Heart left ventricle (tissue), 16 donors: ENCODE measurements at regions not wholly inside any gene's neighbourhood (a gene's known extent, or its start where the extent isn't known, plus 50 kb on each side); places are given as distances from the start of the nearest gene placed in this dataset.

Experiments
- ATAC-seq, 4 donors: fragments of 200-7000 bp; cut with Tn5 transposase; one replicate each; pipeline ENCODE4 v1.9.1; 2020 to 2022; ENCODE audit warnings: moderate library complexity in 4 of 4, mild to moderate bottlenecking in 3 of 4, moderate number of reproducible peaks in 1 of 4
- DNase-seq, 5 donors: peaks; one replicate each; pipeline ENCODE4 v3.0.0-alpha.2; 2020
- H3K27ac ChIP-seq, 12 donors: fragments of 200-600 bp; sonication (generic) in 4 of 12; one replicate each; pipeline versions ENCODE4 v1.5.0 to v1.8.0; 2016 to 2022; ENCODE audit warnings: mild to moderate bottlenecking in 2 of 12
- H3K27me3 ChIP-seq, 9 donors: fragments of 200-600 bp; sonication (generic) in 2 of 9; one replicate each; pipeline versions ENCODE4 v1.5.1 to v1.8.0; 2016 to 2022; ENCODE audit warnings: mild to moderate bottlenecking in 3 of 9
- H3K36me3 ChIP-seq, 9 donors: fragments of 200-600 bp; sonication (generic) in 2 of 9; one replicate each; pipeline versions ENCODE4 v1.5.0 to v1.8.0; 2018 to 2022; ENCODE audit warnings: mild to moderate bottlenecking in 2 of 9
- H3K4me1 ChIP-seq, 12 donors: fragments of 200-600 bp; sonication (generic) in 4 of 12; one replicate each; pipeline versions ENCODE4 v1.5.0 to v1.8.0; 2016 to 2022; ENCODE audit warnings: mild to moderate bottlenecking in 3 of 12
- H3K4me3 ChIP-seq, 12 donors: fragments of 200-600 bp; sonication (generic) in 4 of 12; one replicate each; pipeline versions ENCODE4 v1.5.0 to v1.8.0; 2017 to 2022; ENCODE audit warnings: mild to moderate bottlenecking in 9 of 12, moderate library complexity in 4 of 12
- H3K9me3 ChIP-seq, 12 donors: fragments of 200-600 bp; sonication (generic) in 4 of 12; one replicate each; pipeline versions ENCODE4 v1.5.0 to v1.8.0; 2016 to 2022; ENCODE audit warnings: mild to moderate bottlenecking in 1 of 12
- POLR2A ChIP-seq, 2 donors: fragments of 450-650 bp; IDR thresholded peaks; one replicate each; pipeline ENCODE4 v1.6.1; 2017; ENCODE audit warnings: antibody characterized with exemption in 2 of 2, mild to moderate bottlenecking in 2 of 2, moderate library complexity in 2 of 2
- WGBS, 4 donors: extraction: QIAGEN DNeasy Blood & Tissue Kit in 2 of 4; methylation state at CpG; one replicate each; pipeline versions ENCODE4 v1.1.5 to v1.1.7; 2013 to 2018; 5-methylcytosine and 5-hydroxymethylcytosine counted together
- intact Hi-C, 10 donors: fragments of 100-400 bp; cut with DNase I; formaldehyde crosslinking; loops; one replicate each; pipeline versions ENCODE4 v1.11.1 to v1.14.2; 2022
- TF ChIP-seq, protein P1 (sequence below), 12 donors: fragments of 200-600 bp; sonication (generic) in 4 of 12; IDR thresholded peaks; one replicate each; pipeline versions ENCODE4 v1.5.0 to v1.8.0; 2018 to 2022; ENCODE audit warnings: antibody characterized with exemption in 12 of 12, mild to moderate bottlenecking in 5 of 12
- donor health status: ischemic (EF 13 %, LVEDD 7.1; RV severe dilation, severe dysfunction).
- donor health status: healthy with polysubstance abuse.
- donor health status: DM: no; HTN: yes; CAD: no.
- donor health status: DM: no; HTN: no; CAD: no.
- donor health status: ischemic (EF 25% LVEDD 6.9; RV normal size, moderate dysfunction).
- donor health status: ischemic (EF 25% LVEDD 5.7; RV mildly dilated, moderate dysfunction).
- donor health status: healthy.
- donor health status: DM: yes; HTN: yes; CAD: no.
- donor health status: ischemic (EF 35%, LVEDD 5.7; RV mildly dilated, moderate dysfunction).
- donor health status: nonischemic (EF 11% LVEDD 7.7; RV severe dilation, severe dysfunction).
- donor health status: DM: yes; HTN: yes; CAD: no.
- donor health status: PGD.
- donor health status: ischemic (EF 29% LVEDD 5.4; RV normal size, mild dysfunction).
- donor health status: nonischemic (EF 23%, LVEDD 6.1; RV moderate dilation, normal function).

DNA sequence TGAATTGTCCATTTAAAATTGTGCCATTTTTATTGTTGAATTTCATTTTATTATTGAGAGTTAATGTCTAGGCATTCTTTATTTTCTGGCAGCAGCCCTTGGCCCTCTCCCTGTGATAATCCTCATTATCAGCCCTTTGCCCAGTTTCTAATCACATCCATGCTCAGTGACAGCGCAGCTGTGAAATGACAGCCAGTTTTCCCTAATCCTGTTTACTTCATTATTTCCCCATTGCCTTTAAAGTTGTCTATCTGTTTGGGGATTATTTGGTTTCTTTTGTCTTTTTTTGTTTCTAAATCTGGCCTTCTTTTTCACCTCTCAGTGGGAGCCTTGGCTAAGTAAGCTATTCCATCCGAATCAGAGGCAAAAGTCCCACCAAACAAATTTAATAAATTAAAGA, 476.9 kb downstream of the SLC6A15 start:
- H3K9me3 ChIP-seq: no peaks in the 10 kb centered on the region
- WGBS, 4 donors: 74 to 81% (median 78%) methylated on average over 2 of the region's 2 CpGs

DNA sequence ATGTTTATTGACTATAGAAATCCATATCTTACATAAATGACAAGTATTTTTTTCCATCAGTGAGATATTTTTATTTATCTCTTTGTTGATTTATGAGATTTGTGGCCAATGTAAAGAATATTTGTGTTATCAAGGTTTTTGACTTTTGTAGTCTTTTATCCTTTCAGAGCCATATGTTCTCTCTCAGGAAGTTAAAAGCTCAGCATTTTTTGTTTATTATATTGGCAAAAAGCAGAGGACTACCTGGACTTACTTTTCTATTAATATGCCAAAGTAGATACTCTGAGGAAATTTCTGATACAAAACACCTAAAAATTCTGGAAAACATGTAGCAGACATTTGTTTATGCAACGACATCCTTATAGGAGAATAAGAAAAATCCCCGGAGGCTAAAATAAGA, 490.3 kb downstream of the SLC6A15 start:
- H3K9me3 ChIP-seq: no peaks in the 10 kb centered on the region
- ATAC-seq: no peak
- WGBS, 4 donors: 75 to 85% (median 75%) methylated on average over 2 of the region's 2 CpGs
- no peaks in the 10 kb centered on the region for H3K27me3 ChIP-seq
- no peak overlapping the region for H3K27ac ChIP-seq
- no peaks in the 10 kb centered on the region for H3K4me1 ChIP-seq
- no peak overlapping the region for H3K4me3 ChIP-seq
- H3K36me3 ChIP-seq: no peaks in the 10 kb centered on the region
- DNase-seq: no peak
- no peak for TF ChIP-seq POLR2A (IDR thresholded peaks at IDR 0.05)
- TF ChIP-seq, protein P1, sequence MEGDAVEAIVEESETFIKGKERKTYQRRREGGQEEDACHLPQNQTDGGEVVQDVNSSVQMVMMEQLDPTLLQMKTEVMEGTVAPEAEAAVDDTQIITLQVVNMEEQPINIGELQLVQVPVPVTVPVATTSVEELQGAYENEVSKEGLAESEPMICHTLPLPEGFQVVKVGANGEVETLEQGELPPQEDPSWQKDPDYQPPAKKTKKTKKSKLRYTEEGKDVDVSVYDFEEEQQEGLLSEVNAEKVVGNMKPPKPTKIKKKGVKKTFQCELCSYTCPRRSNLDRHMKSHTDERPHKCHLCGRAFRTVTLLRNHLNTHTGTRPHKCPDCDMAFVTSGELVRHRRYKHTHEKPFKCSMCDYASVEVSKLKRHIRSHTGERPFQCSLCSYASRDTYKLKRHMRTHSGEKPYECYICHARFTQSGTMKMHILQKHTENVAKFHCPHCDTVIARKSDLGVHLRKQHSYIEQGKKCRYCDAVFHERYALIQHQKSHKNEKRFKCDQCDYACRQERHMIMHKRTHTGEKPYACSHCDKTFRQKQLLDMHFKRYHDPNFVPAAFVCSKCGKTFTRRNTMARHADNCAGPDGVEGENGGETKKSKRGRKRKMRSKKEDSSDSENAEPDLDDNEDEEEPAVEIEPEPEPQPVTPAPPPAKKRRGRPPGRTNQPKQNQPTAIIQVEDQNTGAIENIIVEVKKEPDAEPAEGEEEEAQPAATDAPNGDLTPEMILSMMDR (IDR thresholded peaks at IDR 0.05): no peak
- intact Hi-C loops: no loop called here

More for the DNA sequence above, 476.9 kb downstream of the SLC6A15 start:
- no peaks in the 10 kb centered on the region for H3K36me3 ChIP-seq
- H3K27ac ChIP-seq: no peak overlapping the region
- TF ChIP-seq POLR2A (IDR thresholded peaks at IDR 0.05): no peak
- TF ChIP-seq, protein P1 (IDR thresholded peaks at IDR 0.05): no peak
- H3K4me3 ChIP-seq: no peak overlapping the region
- no peak for DNase-seq
- H3K4me1 ChIP-seq: no peaks in the 10 kb centered on the region
- H3K27me3 ChIP-seq: no peaks in the 10 kb centered on the region
- no peak for ATAC-seq
- intact Hi-C loops: no loop called here

DNA sequence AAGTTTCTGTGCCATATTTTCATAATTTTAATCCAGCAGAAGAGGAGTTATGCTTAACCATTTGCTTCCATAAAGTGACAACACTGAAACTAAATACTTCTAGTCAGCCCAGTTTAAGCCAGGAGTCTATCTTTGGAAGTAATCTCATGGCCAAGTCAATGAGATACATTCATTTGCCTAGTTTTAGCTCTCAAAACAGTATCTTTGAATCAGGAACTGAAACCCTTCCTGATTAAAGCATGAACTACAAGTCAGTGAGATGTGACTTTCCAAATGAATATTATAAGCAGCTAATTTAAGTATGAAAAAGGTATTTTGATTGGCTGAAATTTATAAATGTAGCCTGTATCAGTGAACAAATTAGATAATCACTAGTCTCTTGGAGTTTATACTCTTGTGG, 491.5 kb downstream of the SLC6A15 start:
- H3K27me3 ChIP-seq: no peaks in the 10 kb centered on the region
- intact Hi-C loops: no loop called here
- no peaks in the 10 kb centered on the region for H3K9me3 ChIP-seq
- H3K4me1 ChIP-seq: no peaks in the 10 kb centered on the region
- ATAC-seq: no peak
- DNase-seq: no peak
- no peak for TF ChIP-seq POLR2A (IDR thresholded peaks at IDR 0.05)
- TF ChIP-seq, protein P1 (IDR thresholded peaks at IDR 0.05): no peak
- H3K27ac ChIP-seq: no peak overlapping the region
- no peak overlapping the region for H3K4me3 ChIP-seq
- no peaks in the 10 kb centered on the region for H3K36me3 ChIP-seq

DNA sequence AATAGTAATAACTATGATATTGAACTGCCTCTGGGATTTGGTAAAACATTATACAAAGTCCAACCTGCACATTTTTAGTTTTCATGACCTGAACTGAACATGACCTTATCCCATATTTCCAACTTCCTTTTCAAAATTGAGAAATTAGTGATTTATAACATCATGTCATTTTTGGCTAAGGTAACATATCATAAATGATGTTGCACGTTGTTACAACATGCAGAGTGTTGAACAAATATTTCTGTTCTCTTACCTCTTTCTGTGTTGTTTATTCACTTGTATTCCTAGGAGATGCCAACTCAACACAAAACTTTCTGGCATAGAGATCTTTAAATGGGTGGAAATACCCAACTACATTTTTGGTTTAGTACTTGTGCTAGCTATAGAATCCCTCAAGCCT, 496.0 kb downstream of the SLC6A15 start:
- intact Hi-C loops: no loop called here
- Histone ChIP-seq H3K4me1 (no peaks in the 10 kb centered on the region), H3K27ac (no peak overlapping the region), H3K36me3 (no peaks in the 10 kb centered on the region), H3K27me3 (no peaks in the 10 kb centered on the region), H3K4me3 (no peak overlapping the region), H3K9me3 (no peaks in the 10 kb centered on the region)
- 50 to 64% (median 54%) methylated on average over 1 of the region's 1 CpG for WGBS, 4 donors
- TF ChIP-seq POLR2A (IDR thresholded peaks at IDR 0.05): no peak
- TF ChIP-seq, protein P1 (IDR thresholded peaks at IDR 0.05): no peak
- no peak for DNase-seq
- ATAC-seq: no peak
